Suprapubic skin (tissue), 4 donors: ENCODE measurements at regions not wholly inside any gene's neighbourhood (a gene's known extent, or its start where the extent isn't known, plus 50 kb on each side); places are given as distances from the start of the nearest gene placed in this dataset.

Source experiments
- DNase-seq, 2 donors: peaks; one replicate each; pipeline ENCODE4 v3.0.0-alpha.2; 2019; ENCODE audit warnings: low spot score in 2 of 2
- H3K27ac ChIP-seq: fragments of 200-600 bp; sonication (generic); one replicate; pipeline ENCODE4 v1.5.1; 2019
- H3K27me3 ChIP-seq: fragments of 200-600 bp; sonication (generic); one replicate; pipeline ENCODE4 v1.5.1; 2019
- H3K36me3 ChIP-seq: fragments of 200-600 bp; sonication (generic); one replicate; pipeline ENCODE4 v1.5.1; 2019
- H3K4me1 ChIP-seq: fragments of 200-600 bp; sonication (generic); one replicate; pipeline ENCODE4 v1.5.1; 2019
- H3K4me3 ChIP-seq: fragments of 200-600 bp; sonication (generic); one replicate; pipeline ENCODE4 v1.5.1; 2019; ENCODE audit warnings: mild to moderate bottlenecking
- H3K9me3 ChIP-seq: fragments of 200-600 bp; sonication (generic); one replicate; pipeline ENCODE4 v1.5.1; 2019
- EP300 ChIP-seq: sonication (generic); formaldehyde crosslinking; IDR thresholded peaks from one replicate; pipeline ENCODE4 v1.6.1; 2017; ENCODE audit warnings: antibody characterized with exemption
- POLR2A ChIP-seq, 2 donors: fragments of 450-650 bp; IDR thresholded peaks; one replicate each; pipeline ENCODE4 v1.6.1; 2017; ENCODE audit warnings: antibody characterized with exemption in 2 of 2, mild to moderate bottlenecking in 2 of 2, moderate library complexity in 2 of 2
- POLR2AphosphoS5 ChIP-seq, 3 donors: sonication (generic); formaldehyde crosslinking; IDR thresholded peaks; one replicate each; pipeline ENCODE4 v1.6.1; 2017; ENCODE audit warnings: antibody characterized with exemption in 3 of 3
- WGBS: methylation state at CpG from one replicate; pipeline ENCODE4 v1.1.5; 2018; 5-methylcytosine and 5-hydroxymethylcytosine counted together
- TF ChIP-seq, protein P1 (sequence below), 2 donors: fragments of 200-600 bp in 1 of 2; fragments of 450-650 bp in 1 of 2; sonication (generic) in 1 of 2; IDR thresholded peaks; one replicate each; pipeline ENCODE4 v1.5.1; 2016 to 2019; ENCODE audit warnings: antibody characterized with exemption in 2 of 2, mild to moderate bottlenecking in 1 of 2, moderate library complexity in 1 of 2

DNA sequence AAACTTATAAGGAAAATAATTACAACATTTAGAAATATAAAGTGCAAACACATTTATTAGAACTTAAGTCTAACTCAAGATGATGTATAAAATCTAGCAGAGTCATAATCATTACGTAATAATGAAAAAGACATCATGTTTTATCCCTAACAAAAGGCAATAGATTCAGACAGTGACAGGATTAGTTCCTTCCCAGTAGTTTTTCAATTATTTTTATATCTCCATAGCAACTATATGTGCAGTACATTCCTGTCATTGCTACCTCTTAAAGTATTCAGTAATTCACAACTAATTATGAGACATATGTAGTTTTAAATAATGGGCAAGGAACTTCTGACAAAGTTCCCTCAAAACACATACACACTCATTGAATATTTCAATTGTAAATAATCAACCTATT is 687.9 kb downstream of the CCDC85A start:
- H3K27ac ChIP-seq, result no peak overlapping the region

DNA sequence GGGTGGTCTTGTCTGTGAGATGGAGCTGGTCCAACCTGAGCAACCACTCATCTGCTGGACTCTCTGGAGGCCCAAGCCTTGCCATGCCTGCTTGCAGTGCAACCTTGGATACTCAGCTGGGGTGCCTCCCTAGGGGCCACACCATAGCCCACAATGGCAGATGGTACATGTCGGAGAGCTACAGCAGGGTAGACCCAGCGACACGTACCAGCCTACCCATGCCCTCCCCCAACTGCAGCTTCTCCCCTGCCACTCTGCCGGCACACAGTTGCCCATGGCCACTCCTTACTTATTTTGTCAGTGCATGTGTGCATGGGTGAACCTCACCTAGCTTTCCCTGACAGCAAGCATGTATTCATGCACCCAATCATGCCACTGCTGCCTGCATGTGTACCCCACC is 690.9 kb downstream of the CCDC85A start:
- Histone ChIP-seq H3K27me3 (no peaks in the 10 kb centered on the region), H3K4me1 (no peaks in the 10 kb centered on the region), H3K36me3 (no peaks in the 10 kb centered on the region), H3K27ac (no peak overlapping the region), H3K9me3 (no peaks in the 10 kb centered on the region), H3K4me3 (no peak overlapping the region)
- WGBS, result 100% methylated on average over 3 of the region's 4 CpGs
- DNase-seq, result no peak
- TF ChIP-seq EP300 (no peak), POLR2A (IDR thresholded peaks at IDR 0.05) (no peak), POLR2AphosphoS5 (IDR thresholded peaks at IDR 0.05) (no peak)
- TF ChIP-seq, protein P1, sequence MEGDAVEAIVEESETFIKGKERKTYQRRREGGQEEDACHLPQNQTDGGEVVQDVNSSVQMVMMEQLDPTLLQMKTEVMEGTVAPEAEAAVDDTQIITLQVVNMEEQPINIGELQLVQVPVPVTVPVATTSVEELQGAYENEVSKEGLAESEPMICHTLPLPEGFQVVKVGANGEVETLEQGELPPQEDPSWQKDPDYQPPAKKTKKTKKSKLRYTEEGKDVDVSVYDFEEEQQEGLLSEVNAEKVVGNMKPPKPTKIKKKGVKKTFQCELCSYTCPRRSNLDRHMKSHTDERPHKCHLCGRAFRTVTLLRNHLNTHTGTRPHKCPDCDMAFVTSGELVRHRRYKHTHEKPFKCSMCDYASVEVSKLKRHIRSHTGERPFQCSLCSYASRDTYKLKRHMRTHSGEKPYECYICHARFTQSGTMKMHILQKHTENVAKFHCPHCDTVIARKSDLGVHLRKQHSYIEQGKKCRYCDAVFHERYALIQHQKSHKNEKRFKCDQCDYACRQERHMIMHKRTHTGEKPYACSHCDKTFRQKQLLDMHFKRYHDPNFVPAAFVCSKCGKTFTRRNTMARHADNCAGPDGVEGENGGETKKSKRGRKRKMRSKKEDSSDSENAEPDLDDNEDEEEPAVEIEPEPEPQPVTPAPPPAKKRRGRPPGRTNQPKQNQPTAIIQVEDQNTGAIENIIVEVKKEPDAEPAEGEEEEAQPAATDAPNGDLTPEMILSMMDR (IDR thresholded peaks at IDR 0.05), result no peak

More for the DNA sequence above, 687.9 kb downstream of the CCDC85A start:
- H3K36me3 ChIP-seq, result no peaks in the 10 kb centered on the region
- H3K4me1 ChIP-seq, result no peaks in the 10 kb centered on the region
- TF ChIP-seq POLR2A (IDR thresholded peaks at IDR 0.05), result no peak
- TF ChIP-seq POLR2AphosphoS5 (IDR thresholded peaks at IDR 0.05), result no peak
- TF ChIP-seq, protein P1 (IDR thresholded peaks at IDR 0.05), result no peak
- TF ChIP-seq EP300, result no peak
- WGBS, result 55% methylated on average over 1 of the region's 1 CpG
- H3K27me3 ChIP-seq, result no peaks in the 10 kb centered on the region
- DNase-seq, result no peak
- H3K9me3 ChIP-seq, result no peaks in the 10 kb centered on the region
- H3K4me3 ChIP-seq, result no peak overlapping the region

DNA sequence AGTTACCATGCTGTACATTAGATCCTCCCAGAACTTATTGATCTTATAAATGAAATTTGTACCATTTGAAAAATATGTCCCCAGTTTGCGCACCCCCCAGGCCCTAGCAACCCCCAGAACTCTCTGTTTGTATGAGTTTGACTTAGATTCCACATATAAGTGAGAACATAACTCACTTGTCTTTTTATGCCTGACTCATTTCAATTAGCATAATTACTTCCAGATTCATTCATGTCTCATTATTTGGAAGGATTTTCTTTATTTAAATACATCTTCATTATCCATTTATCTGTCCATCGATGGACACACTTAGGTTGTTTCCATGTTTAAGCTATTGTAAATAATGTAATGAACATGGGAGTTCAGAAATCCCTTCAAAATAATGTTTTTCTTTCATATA is 705.9 kb downstream of the CCDC85A start:
- H3K9me3 ChIP-seq, result no peaks in the 10 kb centered on the region
- 68% methylated on average over 2 of the region's 2 CpGs for WGBS
- no peak overlapping the region for H3K27ac ChIP-seq
- no peak for TF ChIP-seq POLR2AphosphoS5 (IDR thresholded peaks at IDR 0.05)
- no peak for TF ChIP-seq POLR2A (IDR thresholded peaks at IDR 0.05)
- TF ChIP-seq, protein P1 (IDR thresholded peaks at IDR 0.05), result no peak
- no peak for TF ChIP-seq EP300
- no peak for DNase-seq
- H3K4me3 ChIP-seq, result no peak overlapping the region
- H3K27me3 ChIP-seq, result no peaks in the 10 kb centered on the region
- no peaks in the 10 kb centered on the region for H3K4me1 ChIP-seq
- H3K36me3 ChIP-seq, result no peaks in the 10 kb centered on the region

DNA sequence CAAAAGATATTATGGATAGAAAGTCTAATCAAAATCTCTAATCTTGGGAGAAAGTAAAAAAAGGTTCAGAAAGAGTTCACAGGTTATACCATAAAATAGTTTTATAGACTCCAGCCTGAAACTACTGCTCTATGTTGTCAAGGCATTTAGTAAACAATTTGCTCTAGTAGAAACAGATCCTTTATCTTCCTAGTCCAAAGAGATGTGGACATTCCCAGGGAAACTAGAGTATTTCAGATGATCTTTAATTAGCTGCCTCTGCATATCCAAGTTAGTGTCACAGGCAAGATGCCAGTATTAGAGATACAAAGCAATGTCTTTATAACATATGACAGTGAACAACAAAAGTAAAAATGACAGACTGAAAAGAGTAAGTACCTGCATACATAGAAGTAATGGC is 708.6 kb downstream of the CCDC85A start:
- H3K27ac ChIP-seq, result no peak overlapping the region
- no peaks in the 10 kb centered on the region for H3K27me3 ChIP-seq
- no peaks in the 10 kb centered on the region for H3K36me3 ChIP-seq
- DNase-seq, result no peak
- no peak overlapping the region for H3K4me3 ChIP-seq
- no peaks in the 10 kb centered on the region for H3K9me3 ChIP-seq
- TF ChIP-seq, protein P1 (IDR thresholded peaks at IDR 0.05), result no peak
- TF ChIP-seq POLR2AphosphoS5 (IDR thresholded peaks at IDR 0.05) (no peak), EP300 (no peak)
- H3K4me1 ChIP-seq, result no peaks in the 10 kb centered on the region

DNA sequence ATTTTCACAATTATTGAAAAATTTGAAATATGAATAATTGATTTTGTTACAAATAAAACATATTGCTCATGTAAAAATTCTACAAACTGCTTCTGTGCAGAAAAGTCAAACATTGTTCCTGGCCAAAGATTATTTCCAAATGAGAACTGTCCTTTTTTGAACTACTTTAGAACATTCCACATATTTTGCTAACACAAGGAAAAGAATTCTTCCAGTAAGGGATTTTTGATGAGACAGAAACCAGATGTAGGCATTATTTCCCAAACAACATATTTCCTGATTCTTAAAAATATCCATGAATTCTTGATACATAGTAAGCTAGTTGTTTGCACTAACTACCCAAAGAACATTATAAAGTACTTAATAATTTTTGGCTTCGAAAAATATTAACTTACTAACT is 715.2 kb downstream of the CCDC85A start:
- Histone ChIP-seq H3K27me3 (no peaks in the 10 kb centered on the region), H3K9me3 (no peaks in the 10 kb centered on the region), H3K4me3 (no peak overlapping the region), H3K36me3 (no peaks in the 10 kb centered on the region), H3K27ac (no peak overlapping the region), H3K4me1 (no peaks in the 10 kb centered on the region)
- DNase-seq, result no peak
- TF ChIP-seq POLR2AphosphoS5 (IDR thresholded peaks at IDR 0.05) (no peak), EP300 (no peak), POLR2A (IDR thresholded peaks at IDR 0.05) (no peak)
- TF ChIP-seq, protein P1 (IDR thresholded peaks at IDR 0.05), result no peak
- WGBS, result 83% methylated on average over 1 of the region's 1 CpG
